H1 (cell line): ENCODE measurements at regions not wholly inside any gene's neighbourhood (a gene's known extent, or its start where the extent isn't known, plus 50 kb on each side); places are given as distances from the start of the nearest gene placed in this dataset.

Source experiments
- CTCF ChIA-PET: fragments of 300-600 bp; sonication (Branson Sonifier 250); formaldehyde crosslinking; loops from one replicate; lab custom pipeline; 2021; ENCODE audit not compliant: partially characterized antibody; lab: Charles Lee
- POLR2A ChIA-PET: fragments of 300-600 bp; sonication (Branson Sonifier 250); formaldehyde crosslinking; loops from one replicate; lab custom pipeline; 2021; ENCODE audit warnings: inconsistent platforms; ENCODE audit not compliant: partially characterized antibody; lab: Charles Lee
- DNase-seq, 2 experiments: peaks; one replicate each; pipeline versions ENCODE4 v3.0.0 to v3.0.0-alpha.2; 2010 to 2022; ENCODE audit warnings: low spot score in 2 of 2, low read depth in 1 of 2, mixed read lengths in 1 of 2
- FAIRE-seq: peaks from 2 replicates; lab custom pipeline; 2011; peaks lifted over from hg19 to GRCh38; lab: Jason Lieb, UNC
- H2AFZ ChIP-seq: 2 replicates; pipeline ENCODE4 v1.8.1; 2012; ENCODE audit warnings: low read length, inconsistent platforms
- H2AK5ac ChIP-seq: 2 replicates; pipeline ENCODE4 v1.6.1; 2013; ENCODE audit warnings: low read depth, low read length
- H2BK120ac ChIP-seq: replicated peaks from 2 replicates; pipeline ENCODE3; 2013; ENCODE audit warnings: low read depth, low read length, inconsistent platforms
- H2BK12ac ChIP-seq: 2 replicates; pipeline ENCODE4 v1.6.1; 2013; ENCODE audit warnings: low read depth, low read length
- H2BK15ac ChIP-seq: 2 replicates; pipeline ENCODE4 v1.6.1; 2013; ENCODE audit warnings: low read length
- H2BK20ac ChIP-seq: 2 replicates; pipeline ENCODE4 v1.6.1; 2013; ENCODE audit warnings: low read length
- H2BK5ac ChIP-seq: 2 replicates; pipeline ENCODE4 v1.6.1; 2013; ENCODE audit warnings: low read depth, low read length
- H3K14ac ChIP-seq: 2 replicates; pipeline ENCODE4 v1.6.1; 2013; ENCODE audit warnings: inconsistent platforms; ENCODE audit not compliant: insufficient read length
- H3K18ac ChIP-seq: 2 replicates; pipeline ENCODE4 v1.6.1; 2013; ENCODE audit warnings: low read length; ENCODE audit errors: extremely low read depth
- H3K23ac ChIP-seq: 2 replicates; pipeline ENCODE4 v1.6.1; 2013; ENCODE audit warnings: inconsistent platforms; ENCODE audit not compliant: insufficient read length
- H3K23me2 ChIP-seq: 2 replicates; pipeline ENCODE4 v1.6.1; 2013; ENCODE audit warnings: low read depth, low read length
- H3K27ac ChIP-seq: 2 replicates; pipeline ENCODE4 v1.6.1; 2011; ENCODE audit warnings: low read depth, low read length, inconsistent platforms
- H3K27me3 ChIP-seq, 4 experiments: replicated peaks in 1 of 4; 1 replicate in 1 of 4; 2 replicates in 3 of 4; pipeline versions ENCODE4 v1.6.1 to v1.8.1; 2011 to 2013; ENCODE audit warnings: low read length in 3 of 4, mild to moderate bottlenecking in 3 of 4, inconsistent platforms in 2 of 4, mixed read lengths in 2 of 4, moderate library complexity in 1 of 4; ENCODE audit not compliant: control insufficient read depth in 3 of 4, insufficient read depth in 3 of 4; ENCODE audit errors: extremely low read depth in 1 of 4
- H3K36me3 ChIP-seq, 4 experiments: 2 replicates each; pipeline versions ENCODE4 v1.6.1 to v1.8.1; 2011 to 2013; ENCODE audit warnings: mild to moderate bottlenecking in 4 of 4, low read length in 3 of 4, moderate library complexity in 2 of 4, control low read depth in 1 of 4, inconsistent platforms in 1 of 4; ENCODE audit not compliant: insufficient read depth in 4 of 4, control insufficient read depth in 2 of 4
- H3K4ac ChIP-seq: replicated peaks from 2 replicates; pipeline ENCODE3; 2013; ENCODE audit warnings: low read length, low read depth, mixed read lengths, inconsistent platforms; ENCODE audit not compliant: insufficient read length
- H3K4me1 ChIP-seq, 4 experiments: replicated peaks in 1 of 4; 1 replicate in 1 of 4; 2 replicates in 3 of 4; pipeline versions ENCODE4 v1.6.1 to v1.8.1; 2011 to 2013; ENCODE audit warnings: low read length in 3 of 4, inconsistent platforms in 2 of 4, mixed read lengths in 1 of 4; ENCODE audit not compliant: insufficient read depth in 4 of 4, control insufficient read depth in 3 of 4
- H3K4me2 ChIP-seq, 2 experiments: 2 replicates each; pipeline versions ENCODE4 v1.6.1 to v1.8.1; 2011 to 2013; ENCODE audit warnings: low read depth in 2 of 2, low read length in 2 of 2, control low read depth in 1 of 2, inconsistent platforms in 1 of 2, mild to moderate bottlenecking in 1 of 2; ENCODE audit not compliant: insufficient read depth in 1 of 2
- H3K4me3 ChIP-seq, 4 experiments: fragments of 200-600, 300-600 bp in 1 of 4; sonication (generic), shearing (Covaris generic), sonication (Bioruptor Twin) in 1 of 4; 2 replicates each; pipeline versions ENCODE4 v1.5.1 to v1.8.1; 2011 to 2016; ENCODE audit warnings: low read length in 4 of 4, low read depth in 3 of 4, control low read depth in 2 of 4, inconsistent platforms in 2 of 4, mild to moderate bottlenecking in 2 of 4, mixed read lengths in 1 of 4, moderate library complexity in 1 of 4; ENCODE audit not compliant: insufficient read depth in 2 of 4; ENCODE audit errors: extremely low read depth in 1 of 4
- H3K56ac ChIP-seq: replicated peaks from 2 replicates; pipeline ENCODE3; 2013; ENCODE audit warnings: low read depth, mild to moderate bottlenecking, mixed read lengths, low read length, inconsistent platforms; ENCODE audit not compliant: insufficient read length
- H3K79me1 ChIP-seq: 2 replicates; pipeline ENCODE4 v1.6.1; 2013; ENCODE audit warnings: low read depth, low read length, control low read depth
- H3K79me2 ChIP-seq, 2 experiments: 2 replicates each; pipeline versions ENCODE4 v1.6.1 to v1.8.1; 2012 to 2013; ENCODE audit warnings: low read length in 2 of 2, mild to moderate bottlenecking in 2 of 2, inconsistent platforms in 1 of 2; ENCODE audit not compliant: insufficient read depth in 2 of 2, control insufficient read depth in 1 of 2
- H3K9ac ChIP-seq, 4 experiments: replicated peaks in 1 of 4; 1 replicate in 1 of 4; 2 replicates in 3 of 4; pipeline versions ENCODE4 v1.6.1 to v1.8.1; 2011 to 2013; ENCODE audit warnings: low read depth in 3 of 4, low read length in 3 of 4, control low read depth in 2 of 4, mild to moderate bottlenecking in 2 of 4, moderate library complexity in 2 of 4, inconsistent platforms in 1 of 4; ENCODE audit errors: extremely low read depth in 1 of 4
- H3K9me3 ChIP-seq, 2 experiments: 2 replicates each; pipeline versions ENCODE4 v1.6.1 to v1.8.1; 2012 to 2013; ENCODE audit warnings: mild to moderate bottlenecking in 2 of 2, moderate library complexity in 2 of 2, control low read depth in 1 of 2, inconsistent platforms in 1 of 2, low read depth in 1 of 2, low read length in 1 of 2, mixed read lengths in 1 of 2; ENCODE audit not compliant: insufficient read depth in 2 of 2
- H4K20me1 ChIP-seq, 2 experiments: replicated peaks in 1 of 2; 2 replicates each; pipeline versions ENCODE3 to v1.8.1; 2011 to 2013; ENCODE audit warnings: inconsistent platforms in 2 of 2, low read length in 2 of 2, mild to moderate bottlenecking in 1 of 2; ENCODE audit not compliant: insufficient read depth in 2 of 2, control insufficient read depth in 1 of 2
- H4K5ac ChIP-seq: 2 replicates; pipeline ENCODE4 v1.6.1; 2013; ENCODE audit warnings: low read length, low read depth, mixed read lengths, inconsistent platforms; ENCODE audit not compliant: insufficient read length
- H4K8ac ChIP-seq: 2 replicates; pipeline ENCODE4 v1.8.0; 2013; ENCODE audit warnings: mild to moderate bottlenecking, moderate library complexity, low read length, inconsistent platforms; ENCODE audit not compliant: insufficient read depth; ENCODE audit errors: extremely low read depth
- H4K91ac ChIP-seq: replicated peaks from 2 replicates; pipeline ENCODE3; 2013; ENCODE audit warnings: low read length, mixed read lengths, inconsistent platforms; ENCODE audit not compliant: insufficient read length
- ASH2L ChIP-seq: fragments of 200-600, 300-600 bp; sonication (generic); IDR thresholded peaks from one replicate; pipeline ENCODE4 v1.7.1; 2017; ENCODE audit warnings: low read length
- NANOG ChIP-seq: IDR thresholded peaks from 2 replicates; pipeline ENCODE4 v1.6.1; 2011; ENCODE audit warnings: low read length, low read depth, mild to moderate bottlenecking, inconsistent platforms; ENCODE audit not compliant: insufficient read depth, poor library complexity, severe bottlenecking
- WGBS, 2 experiments: shearing (Covaris generic) in 1 of 2; methylation state at CpG; one replicate each; pipeline versions ENCODE4 v1.1.6 to v1.1.7; 2013 to 2015; ENCODE audit warnings: low lambda C conversion rate in 2 of 2, mixed read lengths in 2 of 2, inconsistent platforms in 1 of 2, low coverage in 1 of 2, missing lambda C conversion rate in 1 of 2; ENCODE audit not compliant: insufficient replicate concordance in 2 of 2, insufficient coverage in 1 of 2, insufficient read length in 1 of 2; ENCODE audit errors: extremely low coverage in 1 of 2, missing lambda C conversion rate in 1 of 2; 5-methylcytosine and 5-hydroxymethylcytosine counted together
- TF ChIP-seq, protein P1 (sequence below): IDR thresholded peaks from 2 replicates; pipeline ENCODE4 v1.6.1; 2011; ENCODE audit warnings: low read length, improper control_type of control experiment

DNA sequence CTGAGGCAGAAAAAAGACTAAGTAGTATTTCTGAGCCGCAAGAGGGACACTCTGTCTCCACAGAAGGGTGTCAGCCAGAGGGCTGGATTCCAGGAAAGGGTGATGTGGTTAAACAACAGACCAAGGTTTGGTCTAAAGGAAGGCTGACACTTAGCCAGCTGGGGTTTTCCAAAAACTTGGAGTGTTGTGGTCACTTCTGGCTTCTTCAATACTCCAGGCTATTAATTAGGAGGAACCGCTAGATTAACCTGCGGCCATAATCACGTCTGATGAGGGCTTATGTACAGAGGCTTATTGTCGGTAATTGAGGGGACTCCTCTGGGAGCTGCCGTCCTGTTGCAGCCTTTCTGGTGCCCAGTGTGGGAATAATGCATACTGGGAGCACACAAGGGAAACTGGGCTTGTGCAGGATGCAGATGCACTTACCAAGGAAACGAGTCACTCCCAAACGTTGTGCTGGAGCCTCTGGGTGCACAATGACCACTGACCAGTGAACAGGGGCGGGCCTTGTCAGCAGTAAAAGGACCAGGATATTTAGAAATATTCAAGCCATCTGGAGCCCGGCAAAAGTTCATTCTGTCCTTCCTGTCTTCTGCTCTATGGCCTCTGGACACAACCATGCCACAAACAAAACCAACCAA lies 70.2 kb upstream of the TUT7 start:
- no peak overlapping the region for H3K14ac ChIP-seq
- ChIA-PET CTCF (interaction anchor here (1.5 to 2.3 kb wide), 2 partner anchors 9 to 10 kb away, joined by 5 to 9 read pairs; no protein-coding TSS in a partner anchor), POLR2A (no interaction called here)
- H4K91ac ChIP-seq: no peak overlapping the region
- no peak overlapping the region for H2AFZ ChIP-seq
- no peak overlapping the region for H3K4ac ChIP-seq
- H4K5ac ChIP-seq: no peak overlapping the region
- H3K18ac ChIP-seq: no peak overlapping the region
- no peaks in the 10 kb centered on the region for H3K79me2 ChIP-seq
- no peak overlapping the region for H3K4me3 ChIP-seq
- no peaks in the 10 kb centered on the region for H3K36me3 ChIP-seq
- no peak overlapping the region for H3K23ac ChIP-seq
- H2BK12ac ChIP-seq: no peak overlapping the region
- no peaks in the 10 kb centered on the region for H3K9me3 ChIP-seq
- no peaks in the 10 kb centered on the region for H3K23me2 ChIP-seq
- no peak overlapping the region for H4K8ac ChIP-seq
- FAIRE-seq (no peak), DNase-seq (no peak)
- H3K79me1 ChIP-seq: no peaks in the 10 kb centered on the region
- no peak overlapping the region for H3K4me2 ChIP-seq
- H3K27me3 ChIP-seq: no peaks in the 10 kb centered on the region
- H3K4me1 ChIP-seq: no peaks in the 10 kb centered on the region
- WGBS, 2 experiments: 86% methylated on average over 10 of the region's 10 CpGs; no CpG with 5 or more reads in 1 of the 2 experiments
- no peak overlapping the region for H2BK20ac ChIP-seq
- H3K27ac ChIP-seq: no peak overlapping the region
- no peak overlapping the region for H2BK5ac ChIP-seq
- H4K20me1 ChIP-seq: no peaks in the 10 kb centered on the region
- no peak overlapping the region for H3K9ac ChIP-seq
- no peak overlapping the region for H2AK5ac ChIP-seq
- H3K56ac ChIP-seq: no peak overlapping the region
- TF ChIP-seq ASH2L (no peak), NANOG (no peak)
- TF ChIP-seq, protein P1, sequence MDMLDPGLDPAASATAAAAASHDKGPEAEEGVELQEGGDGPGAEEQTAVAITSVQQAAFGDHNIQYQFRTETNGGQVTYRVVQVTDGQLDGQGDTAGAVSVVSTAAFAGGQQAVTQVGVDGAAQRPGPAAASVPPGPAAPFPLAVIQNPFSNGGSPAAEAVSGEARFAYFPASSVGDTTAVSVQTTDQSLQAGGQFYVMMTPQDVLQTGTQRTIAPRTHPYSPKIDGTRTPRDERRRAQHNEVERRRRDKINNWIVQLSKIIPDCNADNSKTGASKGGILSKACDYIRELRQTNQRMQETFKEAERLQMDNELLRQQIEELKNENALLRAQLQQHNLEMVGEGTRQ: no peak
- H2BK15ac ChIP-seq: no peak overlapping the region
- H2BK120ac ChIP-seq: no peak overlapping the region
